ENCODE measurements at regions not wholly inside any gene's neighbourhood (a gene's known extent, or its start where the extent isn't known, plus 50 kb on each side); places are given as distances from the start of the nearest gene placed in this dataset.
"Not testable (repeated sequence)": the region's sequence is repeated elsewhere in the genome, so short reads cannot be mapped to it uniquely, and the experiment has no call there.

DNA sequence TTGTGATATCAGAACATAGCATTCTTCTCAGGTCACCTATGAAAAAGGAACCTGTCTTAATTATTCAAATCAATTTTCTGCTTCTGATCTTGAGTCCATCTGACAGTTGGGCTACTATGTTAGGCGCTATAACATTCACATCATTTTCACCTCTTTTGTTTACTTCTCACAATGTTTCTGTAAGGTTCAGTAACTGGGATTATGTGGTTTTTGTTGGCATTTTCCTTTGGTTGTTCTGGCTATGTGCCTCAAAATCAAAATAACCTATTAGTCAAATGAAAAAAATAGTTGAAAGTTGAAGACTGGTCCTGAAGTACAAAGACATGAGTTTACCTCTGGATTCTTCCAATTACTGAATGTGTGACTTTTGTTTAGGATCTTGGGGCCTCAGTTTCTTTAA, 221.3 kb upstream of the SMIM30 start:
- WGBS: 73% methylated on average over 1 of the region's 1 CpG
- no peak for TF ChIP-seq POLR2A (IDR thresholded peaks at IDR 0.05; ENCODE audit: low read depth)
- TF ChIP-seq, protein P1, sequence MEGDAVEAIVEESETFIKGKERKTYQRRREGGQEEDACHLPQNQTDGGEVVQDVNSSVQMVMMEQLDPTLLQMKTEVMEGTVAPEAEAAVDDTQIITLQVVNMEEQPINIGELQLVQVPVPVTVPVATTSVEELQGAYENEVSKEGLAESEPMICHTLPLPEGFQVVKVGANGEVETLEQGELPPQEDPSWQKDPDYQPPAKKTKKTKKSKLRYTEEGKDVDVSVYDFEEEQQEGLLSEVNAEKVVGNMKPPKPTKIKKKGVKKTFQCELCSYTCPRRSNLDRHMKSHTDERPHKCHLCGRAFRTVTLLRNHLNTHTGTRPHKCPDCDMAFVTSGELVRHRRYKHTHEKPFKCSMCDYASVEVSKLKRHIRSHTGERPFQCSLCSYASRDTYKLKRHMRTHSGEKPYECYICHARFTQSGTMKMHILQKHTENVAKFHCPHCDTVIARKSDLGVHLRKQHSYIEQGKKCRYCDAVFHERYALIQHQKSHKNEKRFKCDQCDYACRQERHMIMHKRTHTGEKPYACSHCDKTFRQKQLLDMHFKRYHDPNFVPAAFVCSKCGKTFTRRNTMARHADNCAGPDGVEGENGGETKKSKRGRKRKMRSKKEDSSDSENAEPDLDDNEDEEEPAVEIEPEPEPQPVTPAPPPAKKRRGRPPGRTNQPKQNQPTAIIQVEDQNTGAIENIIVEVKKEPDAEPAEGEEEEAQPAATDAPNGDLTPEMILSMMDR (IDR thresholded peaks at IDR 0.05): no peak
- TF ChIP-seq POLR2AphosphoS5 (IDR thresholded peaks at IDR 0.05): no peak
- no peak for TF ChIP-seq EP300 (IDR thresholded peaks at IDR 0.05)
- Histone ChIP-seq H3K27ac (replicated peaks in 1 of 4) (no peak overlapping the region), H3K4me3 (no peak overlapping the region), H3K27me3 (no peaks in the 10 kb centered on the region), H3K9me3 (peaks cover 0 to 10% (median 2%) of the 10 kb centered on the region in 4 donors), H3K36me3 (no peaks in the 10 kb centered on the region), H3K4me1 (no peaks in the 10 kb centered on the region)
- intact Hi-C loops (cut with DNase I): no loop called here
- no peak for DNase-seq (ENCODE audit: extremely low spot score)

DNA sequence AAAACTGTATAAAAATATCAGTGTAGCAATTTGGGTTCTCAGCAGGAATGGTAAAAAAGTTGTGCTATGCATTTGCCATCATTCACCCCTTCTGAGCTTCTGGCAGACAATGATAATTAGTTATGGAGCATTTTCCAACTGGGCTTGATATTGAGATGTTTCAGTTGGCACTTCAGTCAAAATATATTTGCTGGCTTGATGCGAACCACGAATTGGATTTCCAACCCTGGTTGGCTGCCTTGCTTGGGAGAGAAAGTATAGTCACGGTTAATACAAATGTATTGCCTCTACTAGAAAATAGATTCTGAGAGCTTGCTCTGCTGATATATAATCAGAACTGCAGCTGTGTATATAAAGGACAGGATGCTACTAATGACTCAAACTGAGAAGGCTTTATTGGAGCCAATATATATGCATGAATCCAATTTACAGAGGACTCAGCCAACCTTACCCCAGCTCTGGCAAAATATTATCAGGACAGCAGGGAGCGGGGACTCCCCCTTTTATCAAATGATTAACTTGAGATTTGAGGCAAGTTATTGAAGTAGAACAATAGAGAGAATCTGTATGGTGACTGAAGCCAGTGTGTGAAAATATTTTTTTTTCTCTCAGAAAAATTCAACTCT, 219.8 kb upstream of the SMIM30 start:
- 87% methylated on average over 4 of the region's 4 CpGs for WGBS
- Histone ChIP-seq H3K27me3 (no peaks in the 10 kb centered on the region), H3K36me3 (no peaks in the 10 kb centered on the region), H3K4me1 (no peaks in the 10 kb centered on the region), H3K27ac (replicated peaks in 1 of 4) (no peak overlapping the region), H3K9me3 (peaks cover 0 to 10% (median 2%) of the 10 kb centered on the region in 4 donors), H3K4me3 (no peak overlapping the region)
- intact Hi-C loops (cut with DNase I): no loop called here
- no peak for DNase-seq (ENCODE audit: extremely low spot score)
- no peak for TF ChIP-seq POLR2A (IDR thresholded peaks at IDR 0.05; ENCODE audit: low read depth)
- no peak for TF ChIP-seq EP300 (IDR thresholded peaks at IDR 0.05)
- TF ChIP-seq, protein P1 (IDR thresholded peaks at IDR 0.05): no peak
- TF ChIP-seq POLR2AphosphoS5 (IDR thresholded peaks at IDR 0.05): no peak

DNA sequence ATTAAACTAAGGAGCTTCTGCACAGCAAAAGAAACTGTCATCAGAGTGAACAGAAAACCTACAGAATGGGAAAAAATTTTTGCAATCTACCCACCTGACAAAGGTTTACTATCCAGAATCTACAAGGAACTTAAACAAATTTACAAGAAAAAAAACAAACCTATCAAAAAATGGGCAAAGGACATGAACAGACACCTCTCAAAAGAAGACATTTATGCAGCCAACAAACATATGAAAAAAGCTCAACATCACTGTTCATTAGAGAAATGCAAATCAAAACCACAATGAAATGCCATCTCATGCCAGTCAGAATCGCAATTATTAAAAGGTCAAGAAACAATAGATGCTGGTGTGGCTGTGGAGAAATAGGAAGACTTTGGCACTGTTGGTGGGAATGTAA, 218.5 kb upstream of the SMIM30 start:
- WGBS: 93% methylated on average over 1 of the region's 1 CpG
- H3K4me1 ChIP-seq; H3K27me3 ChIP-seq; H3K4me3 ChIP-seq; H3K36me3 ChIP-seq; H3K9me3 ChIP-seq; intact Hi-C loops (cut with DNase I); H3K27ac ChIP-seq (replicated peaks in 1 of 4); DNase-seq (ENCODE audit: extremely low spot score): not testable (repeated sequence)

DNA sequence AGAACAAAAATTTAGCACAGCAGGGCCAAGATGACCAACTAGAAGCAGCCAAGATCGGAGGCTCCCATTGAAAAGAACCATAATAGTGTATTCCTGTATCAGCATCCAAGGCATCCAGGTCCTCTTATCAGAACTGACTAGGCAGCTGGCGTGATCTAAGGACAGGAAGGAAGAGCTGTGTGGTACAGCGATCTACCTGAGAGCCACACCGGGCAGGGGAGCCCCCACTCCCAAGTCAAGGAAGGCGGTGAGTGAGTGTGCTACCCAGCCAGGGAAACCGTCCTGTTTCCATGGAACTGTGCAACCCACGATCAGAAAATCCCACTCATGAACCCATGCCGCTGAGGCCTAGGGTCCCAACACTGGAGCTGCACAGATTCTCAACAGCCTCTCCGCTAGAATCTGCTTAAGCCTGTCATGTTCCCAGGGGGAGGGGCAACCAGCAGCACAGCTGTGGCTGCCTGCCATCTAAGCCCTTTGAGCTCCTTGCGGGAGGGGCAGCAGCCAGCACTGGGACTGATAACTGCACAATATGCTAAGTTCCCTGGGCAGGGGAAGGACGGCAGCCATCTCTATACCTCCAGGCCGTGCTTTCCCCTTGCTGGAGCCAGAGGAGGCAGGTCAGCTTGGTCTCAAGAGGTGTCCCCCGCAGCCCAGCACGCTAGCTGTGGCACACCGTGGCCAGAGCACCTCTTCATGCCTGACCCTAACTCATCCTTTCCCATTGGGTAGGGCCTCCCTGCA, 213.0 kb upstream of the SMIM30 start:
- no peak for DNase-seq (ENCODE audit: extremely low spot score)
- Histone ChIP-seq H3K36me3 (no peaks in the 10 kb centered on the region), H3K9me3 (peaks cover 0 to 1% (median 0%) of the 10 kb centered on the region in 4 donors), H3K4me1 (no peaks in the 10 kb centered on the region), H3K27ac (replicated peaks in 1 of 4) (no peak overlapping the region), H3K27me3 (no peaks in the 10 kb centered on the region), H3K4me3 (no peak overlapping the region)
- WGBS: 76% methylated on average over 12 of the region's 15 CpGs
- intact Hi-C loops (cut with DNase I): no loop called here
- no peak for TF ChIP-seq POLR2AphosphoS5 (IDR thresholded peaks at IDR 0.05)
- TF ChIP-seq POLR2A (IDR thresholded peaks at IDR 0.05; ENCODE audit: low read depth): no peak
- TF ChIP-seq, protein P1 (IDR thresholded peaks at IDR 0.05): no peak
- TF ChIP-seq EP300 (IDR thresholded peaks at IDR 0.05): no peak

DNA sequence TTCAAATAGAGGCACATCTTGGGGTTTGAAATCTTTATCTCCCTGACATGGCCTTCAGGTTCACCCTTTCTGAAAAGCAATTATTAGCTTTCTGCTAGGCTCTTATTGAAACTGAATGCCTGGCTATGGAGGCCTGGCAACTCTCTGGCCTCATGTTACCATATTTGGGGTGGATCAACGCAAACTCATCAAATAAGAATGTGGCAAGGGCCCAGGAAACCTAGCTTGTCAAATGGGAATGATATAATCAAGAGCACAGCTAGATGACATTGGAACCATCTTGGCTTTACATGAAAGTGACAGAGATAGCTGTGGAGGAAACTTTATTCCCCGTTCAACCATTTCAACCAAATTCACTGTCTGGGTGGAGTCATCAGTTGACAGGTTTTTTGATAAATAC, 202.8 kb upstream of the SMIM30 start:
- Histone ChIP-seq H3K4me1 (no peaks in the 10 kb centered on the region), H3K36me3 (no peaks in the 10 kb centered on the region), H3K9me3 (no peaks in the 10 kb centered on the region), H3K27ac (replicated peaks in 1 of 4) (no peak overlapping the region), H3K27me3 (no peaks in the 10 kb centered on the region), H3K4me3 (no peak overlapping the region)
- DNase-seq (ENCODE audit: extremely low spot score): no peak
- intact Hi-C loops (cut with DNase I): no loop called here
- TF ChIP-seq EP300 (IDR thresholded peaks at IDR 0.05) (no peak), POLR2A (IDR thresholded peaks at IDR 0.05; ENCODE audit: low read depth) (no peak), POLR2AphosphoS5 (IDR thresholded peaks at IDR 0.05) (no peak)
- TF ChIP-seq, protein P1 (IDR thresholded peaks at IDR 0.05): no peak
- 50% methylated on average over 2 of the region's 2 CpGs for WGBS

Measured in esophagus muscularis mucosa (tissue), 4 donors.